VCaP (cell line): ENCODE measurements at regions not wholly inside any gene's neighbourhood (a gene's known extent, or its start where the extent isn't known, plus 50 kb on each side); places are given as distances from the start of the nearest gene placed in this dataset.

Experiments
- H3K27ac ChIP-seq: fragments of 450-650 bp; 2 replicates; pipeline ENCODE4 v1.5.1; 2017
- CTCF ChIP-seq: fragments of 450-650 bp; conservative IDR thresholded peaks from 2 replicates; pipeline ENCODE4 v1.5.1; 2017; ENCODE audit warnings: mild to moderate bottlenecking, moderate library complexity

DNA sequence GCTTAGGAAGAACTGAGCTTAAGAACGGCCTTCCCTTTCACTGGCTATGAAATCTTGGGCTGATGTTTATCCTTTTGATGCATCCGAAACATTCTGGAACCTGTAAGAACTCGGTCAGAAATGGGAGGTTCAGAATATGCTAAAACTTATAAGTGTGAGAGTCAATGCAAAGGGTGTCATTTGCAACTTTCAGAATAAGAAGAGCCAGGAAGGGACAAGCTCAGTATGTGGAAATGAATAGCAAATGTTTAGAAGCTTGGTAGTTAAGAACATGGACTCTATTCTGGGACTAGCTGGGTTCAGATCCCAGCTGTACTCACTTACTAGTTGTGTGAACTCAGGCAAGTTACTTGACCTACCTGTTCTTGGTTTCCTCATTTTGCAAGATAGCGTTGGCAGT lies 234.1 kb downstream of the OMA1 start:
- TF ChIP-seq CTCF, result no peak
- H3K27ac ChIP-seq, result no peak overlapping the region

- no peak for TF ChIP-seq CTCF
Observed at GRCh38 chr1:58310881-58311280, 235.6 kb downstream of the OMA1 start.

DNA sequence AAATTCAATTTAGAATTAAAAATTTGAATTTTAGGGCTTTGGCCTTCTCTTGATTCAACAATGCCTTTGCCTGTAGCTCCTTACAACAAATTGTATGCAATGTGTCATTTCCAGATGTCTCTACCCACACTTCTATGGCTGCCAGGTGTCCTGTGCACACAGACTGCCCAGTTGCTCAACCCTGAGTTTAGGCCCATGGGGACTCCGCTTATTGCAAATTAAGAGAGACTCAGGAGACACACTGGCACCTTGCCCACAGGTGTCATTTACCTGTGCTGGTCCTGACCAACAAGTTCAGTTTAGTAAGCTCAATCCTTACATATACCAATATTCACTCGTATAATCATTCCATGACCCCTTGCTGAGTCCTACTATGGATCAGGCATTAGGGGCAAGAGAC lies 236.1 kb downstream of the OMA1 start:
- no peak for TF ChIP-seq CTCF
- H3K27ac ChIP-seq, result no peak overlapping the region; the same call in 1 of the 2 replicates

More at GRCh38 chr1:58310881-58311280, 235.6 kb downstream of the OMA1 start:
- H3K27ac ChIP-seq, result no peak overlapping the region; the same call in 1 of the 2 replicates

GRCh38 chr1:58308206-58308605 lies 238.3 kb downstream of the OMA1 start:
- H3K27ac ChIP-seq, result no peak overlapping the region
- no peak for TF ChIP-seq CTCF

GRCh38 chr1:58307431-58307830 lies 239.1 kb downstream of the OMA1 start:
- no peak overlapping the region for H3K27ac ChIP-seq
- TF ChIP-seq CTCF, result no peak

- H3K27ac ChIP-seq, result no peak overlapping the region
- TF ChIP-seq CTCF, result no peak
Observed at GRCh38 chr1:58305622-58306021, 240.9 kb downstream of the OMA1 start.

GRCh38 chr1:58304346-58304975 lies 242.1 kb downstream of the OMA1 start:
- peak overlapping the region; percentile 8; the same call in 1 of the 2 replicates for H3K27ac ChIP-seq
- TF ChIP-seq CTCF, result no peak
